Activated CD8-positive, alpha-beta memory T cell treated with anti-CD3 and anti-CD28 coated beads, Interleukin-2, amount 50 U/mL, for 24 hours (primary cell): ENCODE measurements at regions not wholly inside any gene's neighbourhood (a gene's known extent, or its start where the extent isn't known, plus 50 kb on each side); places are given as distances from the start of the nearest gene placed in this dataset.

Experiments used
- DNase-seq: peaks from one replicate; pipeline ENCODE4 v3.0.0-alpha.2; 2020; ENCODE audit errors: extremely low read depth

- no peak for DNase-seq
Observed at GRCh38 chr10:3902809-3903410, 117.9 kb upstream of the KLF6 start.

- DNase-seq = no peak
Observed at GRCh38 chr10:3902054-3902808, 117.2 kb upstream of the KLF6 start.

- no peak for DNase-seq
Observed at GRCh38 chr10:3901370-3901769, 116.4 kb upstream of the KLF6 start.

DNA sequence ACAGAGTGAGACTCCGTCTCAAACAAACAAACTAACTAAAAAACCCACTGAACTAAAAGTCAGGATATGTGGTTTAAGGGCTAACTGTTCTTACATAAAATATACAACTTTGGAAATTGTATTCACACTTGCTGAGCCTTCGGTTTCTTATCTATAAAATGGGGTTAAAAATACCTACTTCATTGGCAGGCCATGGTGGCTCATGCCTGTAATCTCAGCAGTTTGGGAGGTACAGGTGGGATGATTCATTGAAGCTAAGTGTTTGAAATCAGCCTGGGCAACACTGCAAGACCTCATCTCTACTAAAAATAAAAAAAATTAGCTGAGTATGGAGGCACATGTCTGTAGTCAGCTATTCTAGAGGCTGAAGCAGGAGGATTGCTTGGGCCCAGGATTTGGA, 115.4 kb upstream of the KLF6 start:
- no peak for DNase-seq

DNA sequence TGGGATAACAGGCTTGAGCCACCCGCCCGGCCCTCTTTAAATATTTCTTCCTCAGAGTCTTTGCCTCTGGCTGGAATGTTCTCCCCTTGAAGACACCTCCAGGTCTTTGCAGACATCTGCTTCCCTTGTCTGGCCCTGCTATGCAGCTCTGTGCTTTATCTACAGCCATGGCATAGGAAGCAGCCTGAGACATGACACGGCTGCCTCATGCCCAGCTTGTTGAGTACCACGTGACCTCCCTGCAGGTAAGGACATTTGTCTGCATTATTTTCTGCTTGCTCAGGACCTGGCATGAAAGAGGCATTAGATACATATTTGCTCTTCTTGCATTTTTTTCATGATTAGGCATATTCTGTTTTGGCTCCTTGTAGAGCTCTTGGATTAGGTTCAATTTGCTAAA, 113.8 kb upstream of the KLF6 start:
- no peak for DNase-seq

DNA sequence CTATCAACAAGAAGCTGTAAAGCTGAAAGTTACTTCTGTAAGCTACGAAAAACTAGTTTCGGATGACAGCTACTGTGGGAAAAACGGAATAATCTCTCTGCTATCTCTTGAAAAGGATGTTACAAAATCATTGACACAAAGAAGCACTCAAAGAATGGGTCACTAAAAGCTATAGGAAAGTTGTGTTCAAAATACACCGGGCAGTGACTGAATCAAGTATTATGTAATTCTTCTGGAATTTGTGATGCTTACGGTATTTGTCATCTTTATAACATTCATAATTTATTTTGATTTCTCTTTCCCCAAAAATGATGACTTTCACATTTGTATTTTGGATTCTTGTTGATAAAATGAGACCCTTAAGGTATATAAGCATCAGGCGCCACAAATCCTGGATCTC, 112.1 kb upstream of the KLF6 start:
- DNase-seq = no peak

DNA sequence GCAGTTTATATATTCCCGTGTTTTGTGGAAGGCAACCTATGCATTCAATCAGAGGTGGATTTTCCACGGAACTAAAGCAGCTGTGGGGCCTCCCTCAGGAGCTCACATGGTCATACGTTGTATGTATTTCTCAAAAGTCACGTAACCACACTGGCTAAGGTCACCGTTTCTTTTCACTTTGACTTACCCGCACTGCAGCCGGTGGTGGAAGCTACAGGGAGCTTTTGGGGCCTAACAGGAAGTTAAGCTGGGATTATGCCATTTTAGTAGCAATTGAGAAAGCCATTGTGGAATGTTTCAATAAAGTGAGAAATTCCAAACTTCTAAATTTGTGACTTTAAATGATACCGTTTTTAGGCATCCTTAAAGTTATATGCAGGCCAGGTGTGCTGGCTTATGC, 111.2 kb upstream of the KLF6 start:
- DNase-seq = no peak

DNA sequence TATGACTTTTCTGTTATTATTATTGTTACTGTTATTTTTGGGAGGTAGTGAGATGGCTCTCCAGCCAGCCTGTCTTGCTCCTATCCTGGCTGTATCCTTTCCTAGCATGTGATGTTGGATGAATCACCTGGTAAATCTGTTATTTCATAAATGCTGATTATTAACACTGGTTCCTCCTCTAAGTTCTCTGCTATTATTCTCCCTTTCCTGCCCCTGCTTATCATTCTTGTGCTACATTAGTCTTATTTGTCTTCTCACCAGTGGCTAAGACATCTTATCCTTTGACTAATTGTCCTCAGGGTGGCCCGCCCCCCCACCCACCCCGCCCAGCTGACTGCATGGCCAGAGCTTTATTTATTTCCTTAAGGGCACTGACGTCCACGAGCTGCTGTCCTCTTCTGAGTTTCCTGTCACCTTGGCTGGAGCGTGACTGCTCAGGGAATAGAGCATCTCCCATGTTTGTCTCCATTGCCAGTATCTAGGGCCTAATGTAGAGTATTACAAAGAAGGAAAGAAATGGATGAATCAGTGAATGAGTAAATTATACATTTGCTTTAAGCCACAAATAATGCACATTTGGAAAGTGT, 110.1 kb upstream of the KLF6 start:
- DNase-seq = no peak

GRCh38 chr10:3893901-3894563, 109.0 kb upstream of the KLF6 start:
- DNase-seq = no peak

DNA sequence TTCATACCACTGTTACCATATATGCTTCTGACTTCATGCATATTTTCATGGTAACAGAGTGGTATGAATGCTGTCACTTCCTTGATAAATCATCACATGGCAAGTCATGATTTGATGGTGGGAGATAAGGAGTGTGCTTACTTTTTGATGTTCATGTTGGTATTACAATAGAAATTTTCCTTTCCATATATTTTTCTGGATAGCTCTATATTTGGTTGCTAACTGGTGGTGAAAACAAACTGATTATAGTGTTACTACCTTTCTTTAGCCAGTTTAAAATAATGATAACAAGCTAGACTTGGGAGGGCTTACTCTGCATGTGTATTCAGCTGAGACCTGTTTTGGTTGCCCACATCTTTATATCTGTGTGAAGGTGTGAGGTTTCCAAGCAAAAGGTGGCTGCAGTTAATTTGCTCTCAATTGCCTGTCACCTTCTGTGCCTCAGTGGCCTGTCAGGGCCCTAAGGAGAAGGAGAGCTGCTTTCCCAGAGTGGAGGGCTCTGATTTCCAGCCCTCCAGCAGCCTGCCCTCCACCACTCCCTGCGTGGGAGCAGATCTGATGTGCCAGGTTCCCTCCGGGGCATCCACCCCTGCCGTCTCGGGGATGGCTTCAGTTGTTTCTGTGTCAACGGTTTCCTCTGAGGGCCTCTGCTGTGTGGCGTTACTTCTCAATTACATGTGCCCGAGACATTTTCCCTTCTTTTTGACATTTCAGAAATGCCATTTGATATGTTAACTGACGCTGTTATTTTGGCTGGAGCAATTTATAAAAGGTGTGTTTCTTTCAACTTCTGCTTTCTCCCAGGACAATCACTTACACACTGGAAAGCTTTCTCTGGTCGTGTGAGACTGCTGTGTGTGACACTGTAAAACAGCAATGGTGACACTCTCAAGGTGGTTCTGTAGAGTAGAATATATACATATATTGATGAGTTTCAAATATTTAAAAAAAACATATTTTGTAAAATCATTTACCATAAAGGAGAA, 107.7 kb upstream of the KLF6 start:
- DNase-seq = no peak

DNA sequence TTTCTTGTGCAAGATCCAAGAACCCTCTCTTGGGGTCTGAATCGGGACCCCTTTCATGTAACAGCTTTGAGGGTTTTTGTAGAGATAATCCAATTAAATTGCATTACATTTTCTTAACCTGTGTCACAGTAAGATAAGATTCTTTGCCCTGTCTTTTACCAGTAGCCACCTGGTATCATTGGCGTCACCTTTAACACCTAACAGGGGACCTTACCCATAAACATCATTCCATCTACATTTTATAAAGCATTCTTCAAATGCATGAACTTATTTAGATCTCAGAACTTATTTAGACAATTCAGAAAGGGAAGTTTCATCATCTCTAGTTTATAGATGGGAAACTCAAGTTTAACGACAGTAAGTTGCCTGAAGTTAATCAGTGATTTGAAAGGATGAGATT, 106.4 kb upstream of the KLF6 start:
- DNase-seq = no peak

- no peak for DNase-seq
Observed at GRCh38 chr10:3890602-3891352, 105.8 kb upstream of the KLF6 start.

GRCh38 chr10:3889961-3890522, 105.0 kb upstream of the KLF6 start:
- no peak for DNase-seq

- DNase-seq = no peak
Observed at GRCh38 chr10:3887885-3888476, 103.0 kb upstream of the KLF6 start.

DNA sequence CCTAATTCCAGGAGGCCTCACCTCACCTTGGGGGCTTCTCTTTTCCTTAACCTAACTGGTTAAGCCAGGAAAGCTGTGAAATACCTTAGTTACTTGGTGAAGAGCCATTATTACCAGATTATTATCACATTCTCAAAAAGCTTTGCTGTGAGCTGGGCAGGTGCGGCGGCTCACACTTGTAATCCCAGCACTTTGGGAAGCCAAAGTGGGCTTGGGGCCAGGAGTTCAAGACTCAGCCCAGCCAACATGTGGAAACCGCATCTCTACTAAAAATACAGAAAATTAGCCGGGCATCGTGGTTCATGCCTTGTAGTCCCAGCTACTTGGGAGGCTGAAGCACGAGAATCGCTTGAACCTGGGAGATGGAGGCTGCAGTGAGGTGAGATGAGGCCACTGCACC, 102.4 kb upstream of the KLF6 start:
- no peak for DNase-seq

GRCh38 chr10:3886641-3887251, 101.7 kb upstream of the KLF6 start:
- DNase-seq = no peak

GRCh38 chr10:3886191-3886590, 101.2 kb upstream of the KLF6 start:
- no peak for DNase-seq

DNA sequence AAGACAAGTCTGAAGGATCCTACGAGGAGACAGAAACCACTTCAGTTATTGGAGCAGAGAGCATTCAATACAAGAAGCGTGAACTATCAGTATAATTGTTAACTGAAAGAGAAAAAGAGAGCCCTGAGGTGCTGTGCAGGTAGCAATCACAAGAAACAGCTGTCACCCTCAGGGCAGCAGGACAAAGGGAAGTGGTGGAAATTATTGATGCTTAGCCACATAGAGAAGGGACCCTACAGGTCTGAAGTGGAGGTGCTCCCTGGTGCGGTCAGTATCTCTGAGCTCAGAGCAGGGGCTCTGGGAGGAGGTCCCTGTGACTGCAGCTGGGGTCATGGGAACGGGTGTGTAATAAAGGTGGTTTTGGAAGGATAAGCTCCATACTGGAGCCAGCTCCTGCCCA, 97.8 kb upstream of the KLF6 start:
- no peak for DNase-seq

DNA sequence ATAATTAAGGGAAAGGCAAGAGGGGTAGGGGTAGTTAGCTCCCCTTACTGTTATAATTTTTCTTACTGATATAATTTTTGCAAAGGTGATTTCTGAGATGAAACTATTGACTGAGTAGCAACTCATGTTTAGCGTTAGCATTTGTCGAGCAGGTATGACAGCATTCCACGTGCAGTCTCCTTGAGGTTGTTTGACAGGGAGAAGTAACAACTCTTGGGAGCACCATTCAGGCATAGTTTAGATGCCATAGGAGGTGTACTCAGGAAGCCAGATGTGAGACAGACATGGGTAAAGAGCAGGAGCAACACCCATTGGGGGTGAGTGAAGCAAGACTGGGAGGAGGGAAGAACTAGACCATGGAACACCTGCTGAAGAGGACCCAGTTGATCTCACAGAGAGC, 96.6 kb upstream of the KLF6 start:
- DNase-seq = no peak

- DNase-seq = no peak
Observed at GRCh38 chr10:3879073-3879472, 94.1 kb upstream of the KLF6 start.
